ENCODE measurements at regions not wholly inside any gene's neighbourhood (a gene's known extent, or its start where the extent isn't known, plus 50 kb on each side); places are given as distances from the start of the nearest gene placed in this dataset.
"Not testable (repeated sequence)": the region's sequence is repeated elsewhere in the genome, so short reads cannot be mapped to it uniquely, and the experiment has no call there.

- no peak for DNase-seq (ENCODE audit: low spot score)
These were observed 281.1 kb downstream of the WDR11 start for GRCh38 chr10:121132273-121132672.

- no peak for DNase-seq (ENCODE audit: low spot score)
These were observed 282.7 kb downstream of the WDR11 start for GRCh38 chr10:121133901-121134300.

- no peak for DNase-seq (ENCODE audit: low spot score)
These were observed 283.5 kb downstream of the WDR11 start for GRCh38 chr10:121134711-121135110.

- DNase-seq (ENCODE audit: low spot score): no peak
These were observed 284.4 kb downstream of the WDR11 start for GRCh38 chr10:121135512-121135911.

GRCh38 chr10:121137533-121137932, 286.4 kb downstream of the WDR11 start:
- DNase-seq (ENCODE audit: low spot score): no peak

GRCh38 chr10:121138112-121138860, 287.1 kb downstream of the WDR11 start:
- no peak for DNase-seq (ENCODE audit: low spot score)

GRCh38 chr10:121138918-121139317, 287.8 kb downstream of the WDR11 start:
- DNase-seq (ENCODE audit: low spot score): no peak

- DNase-seq (ENCODE audit: low spot score): not testable (repeated sequence)
These were observed 294.7 kb downstream of the WDR11 start for GRCh38 chr10:121145802-121146395.

GRCh38 chr10:121148921-121149320, 297.8 kb downstream of the WDR11 start:
- DNase-seq (ENCODE audit: low spot score): no peak

GRCh38 chr10:121152033-121152432, 300.9 kb downstream of the WDR11 start:
- DNase-seq (ENCODE audit: low spot score): no peak

GRCh38 chr10:121152935-121153334, 301.8 kb downstream of the WDR11 start:
- DNase-seq (ENCODE audit: low spot score): no peak

- no peak for DNase-seq (ENCODE audit: low spot score)
These were observed 303.1 kb downstream of the WDR11 start for GRCh38 chr10:121154310-121154709.

- DNase-seq (ENCODE audit: low spot score): no peak
These were observed 303.7 kb downstream of the WDR11 start for GRCh38 chr10:121154846-121155245.

- no peak for DNase-seq (ENCODE audit: low spot score)
These were observed 304.7 kb downstream of the WDR11 start for GRCh38 chr10:121155742-121156474.

- no peak for DNase-seq (ENCODE audit: low spot score)
These were observed 306.8 kb downstream of the WDR11 start for GRCh38 chr10:121157998-121158397.

GRCh38 chr10:121158988-121159579, 307.9 kb downstream of the WDR11 start:
- DNase-seq (ENCODE audit: low spot score): no peak

- DNase-seq (ENCODE audit: low spot score): no peak
These were observed 308.5 kb downstream of the WDR11 start for GRCh38 chr10:121159670-121160069.

GRCh38 chr10:121165276-121165675, 314.1 kb downstream of the WDR11 start:
- DNase-seq (ENCODE audit: low spot score): no peak

GRCh38 chr10:121167534-121168243, 316.5 kb downstream of the WDR11 start:
- no peak for DNase-seq (ENCODE audit: low spot score)

GRCh38 chr10:121168545-121169216, 317.5 kb downstream of the WDR11 start:
- DNase-seq (ENCODE audit: low spot score): no peak

- no peak for DNase-seq (ENCODE audit: low spot score)
These were observed 318.2 kb downstream of the WDR11 start for GRCh38 chr10:121169406-121169805.
